Keratinocyte (primary cell): ENCODE measurements at regions not wholly inside any gene's neighbourhood (a gene's known extent, or its start where the extent isn't known, plus 50 kb on each side); places are given as distances from the start of the nearest gene placed in this dataset.

Source experiments
- DNase-seq: peaks from one replicate; pipeline ENCODE4 v3.0.0-alpha.2; 2011; ENCODE audit warnings: low read depth, missing footprints, low spot score
- FAIRE-seq: peaks from 2 replicates; lab custom pipeline; 2011; peaks lifted over from hg19 to GRCh38; lab: Jason Lieb, UNC
- H2AFZ ChIP-seq: 2 replicates; pipeline ENCODE4 v1.6.0; 2012; ENCODE audit warnings: low read length, control low read depth, inconsistent platforms; ENCODE audit not compliant: control insufficient read depth
- H3K27ac ChIP-seq: 2 replicates; pipeline ENCODE4 v1.5.1; 2011; ENCODE audit warnings: low read length; ENCODE audit not compliant: control insufficient read depth, insufficient read depth
- H3K27me3 ChIP-seq: 3 replicates; pipeline ENCODE4 v1.6.0; 2011; ENCODE audit warnings: low read length; ENCODE audit not compliant: control insufficient read depth, insufficient read depth; ENCODE audit errors: extremely low read depth
- H3K36me3 ChIP-seq, 2 experiments: 2 replicates in 1 of 2; 3 replicates in 1 of 2; pipeline ENCODE4 v1.5.1; 2011; ENCODE audit warnings: low read length in 2 of 2, mild to moderate bottlenecking in 1 of 2; ENCODE audit not compliant: control insufficient read depth in 2 of 2, insufficient read depth in 2 of 2; ENCODE audit errors: extremely low read depth in 1 of 2
- H3K4me1 ChIP-seq: 3 replicates; pipeline ENCODE4 v1.5.1; 2011; ENCODE audit warnings: low read length; ENCODE audit not compliant: control insufficient read depth, insufficient read depth; ENCODE audit errors: extremely low read depth
- H3K4me2 ChIP-seq: 3 replicates; pipeline ENCODE4 v1.6.0; 2011; ENCODE audit warnings: low read depth, low read length; ENCODE audit not compliant: control insufficient read depth, insufficient read depth; ENCODE audit errors: extremely low read depth
- H3K4me3 ChIP-seq, 3 experiments: fragments of 200-600 bp in 1 of 3; sonication (generic) in 1 of 3; 2 replicates in 2 of 3; 3 replicates in 1 of 3; pipeline ENCODE4 v1.5.1; 2011 to 2016; ENCODE audit warnings: low read length in 3 of 3, mild to moderate bottlenecking in 3 of 3, control low read depth in 2 of 3, inconsistent platforms in 1 of 3, low read depth in 1 of 3, mixed read lengths in 1 of 3, mixed run types in 1 of 3, moderate library complexity in 1 of 3; ENCODE audit not compliant: control insufficient read depth in 2 of 3, insufficient read depth in 2 of 3; ENCODE audit errors: extremely low read depth in 1 of 3
- H3K79me2 ChIP-seq: 2 replicates; pipeline ENCODE4 v1.6.0; 2012; ENCODE audit warnings: low read length; ENCODE audit not compliant: control insufficient read depth, insufficient read depth
- H3K9ac ChIP-seq: 3 replicates; pipeline ENCODE4 v1.6.0; 2011; ENCODE audit warnings: low read length; ENCODE audit not compliant: control insufficient read depth, insufficient read depth; ENCODE audit errors: extremely low read depth
- H3K9me1 ChIP-seq: 3 replicates; pipeline ENCODE4 v1.6.0; 2011; ENCODE audit warnings: low read length; ENCODE audit not compliant: control insufficient read depth, insufficient read depth; ENCODE audit errors: extremely low read depth
- H3K9me3 ChIP-seq: 2 replicates; pipeline ENCODE4 v1.5.1; 2012; ENCODE audit warnings: low read depth, low read length; ENCODE audit not compliant: control insufficient read depth
- H4K20me1 ChIP-seq: 3 replicates; pipeline ENCODE4 v1.6.0; 2011; ENCODE audit warnings: low read length; ENCODE audit not compliant: control insufficient read depth, insufficient read depth; ENCODE audit errors: extremely low read depth
- CTCF ChIP-seq, 3 experiments: IDR thresholded peaks in 1 of 3; conservative IDR thresholded peaks in 1 of 3; optimal IDR thresholded peaks in 1 of 3; 2 replicates in 2 of 3; 3 replicates in 1 of 3; pipeline versions ENCODE3 to v1.5.1; 2011; ENCODE audit warnings: low read length in 3 of 3, mild to moderate bottlenecking in 3 of 3, moderate library complexity in 2 of 3, control low read depth in 1 of 3, inconsistent platforms in 1 of 3; ENCODE audit not compliant: insufficient read depth in 2 of 3; ENCODE audit errors: extremely low read depth in 1 of 3
- EZH2 ChIP-seq: IDR thresholded peaks from one replicate; pipeline ENCODE4 v1.6.1; 2012; ENCODE audit warnings: inconsistent platforms, mild to moderate bottlenecking, low read length, moderate library complexity
- dilution Hi-C: fragments of 300-500 bp; cut with MboI; formaldehyde crosslinking; loops from one replicate; pipeline ENCODE4 v1.7.0; 2020; ENCODE audit warnings: low sequenced_read_pairs; ENCODE audit not compliant: extremely low pct_ligation_motif_present

DNA sequence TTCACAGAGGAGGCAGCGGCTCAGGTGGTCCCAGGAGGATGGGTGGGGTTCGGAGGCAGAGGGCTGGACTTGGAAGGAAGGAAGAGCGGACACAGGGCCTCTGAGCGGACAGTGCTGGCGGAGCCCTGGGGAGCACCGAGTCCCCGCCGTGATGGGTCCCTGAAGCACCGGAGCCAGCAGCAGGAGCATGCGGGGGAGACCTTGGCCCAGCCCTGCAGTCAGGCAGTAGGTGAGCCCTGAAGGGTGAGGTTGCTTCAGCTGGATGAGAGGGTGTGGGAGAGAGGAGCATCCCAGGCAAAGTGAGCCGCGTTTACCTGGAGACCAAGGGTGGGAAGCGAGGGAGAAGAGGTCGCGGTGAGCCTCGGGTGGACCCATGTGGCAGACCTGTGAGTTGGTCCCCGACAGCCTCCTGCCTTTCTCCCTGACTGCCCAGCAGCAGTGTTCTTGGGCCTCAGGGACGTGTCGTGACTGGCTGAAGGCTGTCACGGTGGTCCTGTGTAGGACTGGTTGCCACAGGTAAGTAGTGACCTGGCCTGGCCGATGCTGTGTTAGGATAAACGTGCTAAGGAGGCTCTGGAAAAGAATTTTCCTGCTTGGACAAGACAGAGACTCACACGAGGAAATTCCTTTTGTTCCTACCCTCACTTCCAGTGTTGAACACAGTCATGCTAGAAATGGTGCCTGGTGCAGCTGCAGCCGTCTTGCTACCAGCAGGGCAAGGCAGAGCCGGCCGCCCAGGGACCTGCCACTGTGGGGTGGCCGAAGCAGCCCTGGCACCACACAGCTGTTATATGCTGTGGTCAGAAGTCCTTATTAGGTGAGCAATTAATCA lies 73.0 kb downstream of the RRM2 start:
- Histone ChIP-seq H2AFZ (no peak overlapping the region), H3K4me3 (no peak overlapping the region), H3K9me3 (no peaks in the 10 kb centered on the region), H3K9ac (no peak overlapping the region), H4K20me1 (no peaks in the 10 kb centered on the region), H3K27me3 (no peaks in the 10 kb centered on the region), H3K4me1 (no peaks in the 10 kb centered on the region), H3K79me2 (no peaks in the 10 kb centered on the region), H3K27ac (no peak overlapping the region), H3K9me1 (no peaks in the 10 kb centered on the region), H3K4me2 (no peak overlapping the region), H3K36me3 (no peaks in the 10 kb centered on the region)
- dilution Hi-C loops = no loop called here
- no peak for TF ChIP-seq EZH2
- no peak for TF ChIP-seq CTCF (optimal IDR thresholded peaks at IDR 0.05 in 1 of 3, IDR thresholded peaks at IDR 0.05 in 1 of 3, conservative IDR thresholded peaks at IDR 0.05 in 1 of 3; ENCODE audit: extremely low read depth in 1 of 3, insufficient read depth in 2 of 3, low read length in 3 of 3)
- no peak for DNase-seq
- no peak for FAIRE-seq

- Histone ChIP-seq H3K9ac (no peak overlapping the region), H3K9me1 (no peaks in the 10 kb centered on the region), H3K4me3 (no peak overlapping the region), H3K79me2 (no peaks in the 10 kb centered on the region), H3K27me3 (no peaks in the 10 kb centered on the region), H3K27ac (no peak overlapping the region), H3K36me3 (no peaks in the 10 kb centered on the region), H3K4me1 (no peaks in the 10 kb centered on the region), H2AFZ (no peak overlapping the region), H4K20me1 (no peaks in the 10 kb centered on the region), H3K9me3 (no peaks in the 10 kb centered on the region), H3K4me2 (no peak overlapping the region)
- no peak for DNase-seq
- dilution Hi-C loops = no loop called here
- no peak for TF ChIP-seq CTCF (optimal IDR thresholded peaks at IDR 0.05 in 1 of 3, IDR thresholded peaks at IDR 0.05 in 1 of 3, conservative IDR thresholded peaks at IDR 0.05 in 1 of 3; ENCODE audit: extremely low read depth in 1 of 3, insufficient read depth in 2 of 3, low read length in 3 of 3)
- no peak for TF ChIP-seq EZH2
- FAIRE-seq = no peak
These were observed 73.8 kb downstream of the RRM2 start for GRCh38 chr2:10196110-10196892.
